ENCODE measurements at regions not wholly inside any gene's neighbourhood (a gene's known extent, or its start where the extent isn't known, plus 50 kb on each side); places are given as distances from the start of the nearest gene placed in this dataset.

GRCh38 chr22:34462795-34463194 is 542.5 kb upstream of the LARGE1 start:
- no peak for TF ChIP-seq CTCF (IDR thresholded peaks at IDR 0.05; ENCODE audit: low read depth, low read length, missing input control)
- TF ChIP-seq, protein P1, sequence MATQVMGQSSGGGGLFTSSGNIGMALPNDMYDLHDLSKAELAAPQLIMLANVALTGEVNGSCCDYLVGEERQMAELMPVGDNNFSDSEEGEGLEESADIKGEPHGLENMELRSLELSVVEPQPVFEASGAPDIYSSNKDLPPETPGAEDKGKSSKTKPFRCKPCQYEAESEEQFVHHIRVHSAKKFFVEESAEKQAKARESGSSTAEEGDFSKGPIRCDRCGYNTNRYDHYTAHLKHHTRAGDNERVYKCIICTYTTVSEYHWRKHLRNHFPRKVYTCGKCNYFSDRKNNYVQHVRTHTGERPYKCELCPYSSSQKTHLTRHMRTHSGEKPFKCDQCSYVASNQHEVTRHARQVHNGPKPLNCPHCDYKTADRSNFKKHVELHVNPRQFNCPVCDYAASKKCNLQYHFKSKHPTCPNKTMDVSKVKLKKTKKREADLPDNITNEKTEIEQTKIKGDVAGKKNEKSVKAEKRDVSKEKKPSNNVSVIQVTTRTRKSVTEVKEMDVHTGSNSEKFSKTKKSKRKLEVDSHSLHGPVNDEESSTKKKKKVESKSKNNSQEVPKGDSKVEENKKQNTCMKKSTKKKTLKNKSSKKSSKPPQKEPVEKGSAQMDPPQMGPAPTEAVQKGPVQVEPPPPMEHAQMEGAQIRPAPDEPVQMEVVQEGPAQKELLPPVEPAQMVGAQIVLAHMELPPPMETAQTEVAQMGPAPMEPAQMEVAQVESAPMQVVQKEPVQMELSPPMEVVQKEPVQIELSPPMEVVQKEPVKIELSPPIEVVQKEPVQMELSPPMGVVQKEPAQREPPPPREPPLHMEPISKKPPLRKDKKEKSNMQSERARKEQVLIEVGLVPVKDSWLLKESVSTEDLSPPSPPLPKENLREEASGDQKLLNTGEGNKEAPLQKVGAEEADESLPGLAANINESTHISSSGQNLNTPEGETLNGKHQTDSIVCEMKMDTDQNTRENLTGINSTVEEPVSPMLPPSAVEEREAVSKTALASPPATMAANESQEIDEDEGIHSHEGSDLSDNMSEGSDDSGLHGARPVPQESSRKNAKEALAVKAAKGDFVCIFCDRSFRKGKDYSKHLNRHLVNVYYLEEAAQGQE (IDR thresholded peaks at IDR 0.05) = no peak
- no peak for TF ChIP-seq RAD21 (IDR thresholded peaks at IDR 0.05)
- TF ChIP-seq ZBTB33 (IDR thresholded peaks at IDR 0.05) = no peak
- no peak for TF ChIP-seq TAF1 (conservative IDR thresholded peaks at IDR 0.05)
- TF ChIP-seq YY1 (IDR thresholded peaks at IDR 0.05) = no peak
- TF ChIP-seq EGR1 (IDR thresholded peaks at IDR 0.05; ENCODE audit: low read depth in 2 of 2) = no peak
- TF ChIP-seq RXRA (IDR thresholded peaks at IDR 0.05) = no peak
- TF ChIP-seq, protein P2, sequence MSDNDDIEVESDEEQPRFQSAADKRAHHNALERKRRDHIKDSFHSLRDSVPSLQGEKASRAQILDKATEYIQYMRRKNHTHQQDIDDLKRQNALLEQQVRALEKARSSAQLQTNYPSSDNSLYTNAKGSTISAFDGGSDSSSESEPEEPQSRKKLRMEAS (IDR thresholded peaks at IDR 0.05) = no peak
- no peak for TF ChIP-seq GABPA (IDR thresholded peaks at IDR 0.05 in 1 of 2, conservative IDR thresholded peaks at IDR 0.05 in 1 of 2)
- no peak for TF ChIP-seq JUND (IDR thresholded peaks at IDR 0.05)
- no peak for TF ChIP-seq FOXA1 (IDR thresholded peaks at IDR 0.05)
- TF ChIP-seq, protein P3, sequence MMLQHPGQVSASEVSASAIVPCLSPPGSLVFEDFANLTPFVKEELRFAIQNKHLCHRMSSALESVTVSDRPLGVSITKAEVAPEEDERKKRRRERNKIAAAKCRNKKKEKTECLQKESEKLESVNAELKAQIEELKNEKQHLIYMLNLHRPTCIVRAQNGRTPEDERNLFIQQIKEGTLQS (IDR thresholded peaks at IDR 0.05) = no peak
